Right lobe of liver (tissue), 6 donors: ENCODE measurements at regions not wholly inside any gene's neighbourhood (a gene's known extent, or its start where the extent isn't known, plus 50 kb on each side); places are given as distances from the start of the nearest gene placed in this dataset.

Source experiments
- ATAC-seq, 4 donors: fragments of 200-7000 bp; cut with Tn5 transposase; one replicate each; pipeline ENCODE4 v1.9.1; 2020; ENCODE audit warnings: mild to moderate bottlenecking in 4 of 4, moderate library complexity in 4 of 4
- DNase-seq, 3 donors: peaks; one replicate each; pipeline ENCODE4 v3.0.0-alpha.2; 2020
- H3K27ac ChIP-seq, 3 donors: fragments of 200-600 bp; one replicate each; pipeline ENCODE4 v1.8.0; 2022
- H3K27me3 ChIP-seq, 2 donors: fragments of 200-600 bp; one replicate each; pipeline ENCODE4 v1.8.0; 2022
- H3K36me3 ChIP-seq, 4 donors: fragments of 200-600 bp; sonication (generic) in 1 of 4; one replicate each; pipeline versions ENCODE4 v1.5.1 to v1.8.0; 2017 to 2022; ENCODE audit warnings: control low read depth in 1 of 4
- H3K4me1 ChIP-seq, 4 donors: fragments of 200-600 bp; sonication (generic) in 1 of 4; one replicate each; pipeline versions ENCODE4 v1.5.1 to v1.8.0; 2017 to 2022; ENCODE audit warnings: control low read depth in 1 of 4
- H3K4me3 ChIP-seq, 3 donors: fragments of 200-600 bp; one replicate each; pipeline ENCODE4 v1.8.0; 2022
- H3K9me3 ChIP-seq, 4 donors: fragments of 200-600 bp; sonication (generic) in 1 of 4; one replicate each; pipeline versions ENCODE4 v1.5.1 to v1.8.0; 2017 to 2022; ENCODE audit warnings: control low read depth in 1 of 4
- POLR2A ChIP-seq: fragments of 450-650 bp; IDR thresholded peaks from one replicate; pipeline ENCODE4 v1.6.1; 2017; ENCODE audit warnings: antibody characterized with exemption, mild to moderate bottlenecking
- WGBS: methylation state at CpG from one replicate; pipeline ENCODE4 v1.1.6; 2018; ENCODE audit warnings: low coverage, low lambda C conversion rate; ENCODE audit not compliant: insufficient coverage; ENCODE audit errors: missing lambda C conversion rate; 5-methylcytosine and 5-hydroxymethylcytosine counted together
- intact Hi-C, 2 donors: fragments of 100-400 bp; cut with DNase I; formaldehyde crosslinking; loops; one replicate each; pipeline versions ENCODE4 v1.11.2 to v1.14.1; 2022
- TF ChIP-seq, protein P1 (sequence below), 4 donors: fragments of 200-600 bp in 3 of 4; fragments of 450-650 bp in 1 of 4; IDR thresholded peaks; one replicate each; pipeline versions ENCODE4 v1.5.1 to v1.8.0; 2016 to 2022; ENCODE audit warnings: antibody characterized with exemption in 4 of 4, mild to moderate bottlenecking in 2 of 4
- donor health status: DM: no; HTN: yes; CAD: no.
- donor health status: DM: no; HTN: no; CAD: no.
- donor health status: DM: no; HTN: no; CAD: no.
- donor health status: DM: no; HTN: yes; CAD: no.
- donor health status: DM: no; HTN: yes; CAD: no.

DNA sequence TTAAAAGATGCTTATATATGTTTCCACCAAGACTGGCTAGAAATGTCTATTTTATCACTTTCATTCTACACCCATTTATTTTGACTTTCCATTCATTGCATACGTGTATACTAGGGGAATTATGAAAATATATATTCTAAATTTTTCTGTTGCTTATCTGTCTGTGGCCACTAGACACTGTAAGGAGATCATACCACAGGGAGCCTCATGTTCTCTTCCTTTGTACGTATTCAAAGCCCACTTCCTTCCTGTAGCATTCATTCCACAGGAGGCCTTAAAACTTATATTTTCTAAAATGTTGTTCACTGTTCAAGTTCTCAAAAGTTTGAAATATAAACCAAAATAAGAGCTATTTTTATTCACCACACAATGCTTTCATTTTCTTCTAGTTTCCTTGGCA is 1848.9 kb upstream of the TENM3 start:
- TF ChIP-seq POLR2A: no peak
- TF ChIP-seq, protein P1, sequence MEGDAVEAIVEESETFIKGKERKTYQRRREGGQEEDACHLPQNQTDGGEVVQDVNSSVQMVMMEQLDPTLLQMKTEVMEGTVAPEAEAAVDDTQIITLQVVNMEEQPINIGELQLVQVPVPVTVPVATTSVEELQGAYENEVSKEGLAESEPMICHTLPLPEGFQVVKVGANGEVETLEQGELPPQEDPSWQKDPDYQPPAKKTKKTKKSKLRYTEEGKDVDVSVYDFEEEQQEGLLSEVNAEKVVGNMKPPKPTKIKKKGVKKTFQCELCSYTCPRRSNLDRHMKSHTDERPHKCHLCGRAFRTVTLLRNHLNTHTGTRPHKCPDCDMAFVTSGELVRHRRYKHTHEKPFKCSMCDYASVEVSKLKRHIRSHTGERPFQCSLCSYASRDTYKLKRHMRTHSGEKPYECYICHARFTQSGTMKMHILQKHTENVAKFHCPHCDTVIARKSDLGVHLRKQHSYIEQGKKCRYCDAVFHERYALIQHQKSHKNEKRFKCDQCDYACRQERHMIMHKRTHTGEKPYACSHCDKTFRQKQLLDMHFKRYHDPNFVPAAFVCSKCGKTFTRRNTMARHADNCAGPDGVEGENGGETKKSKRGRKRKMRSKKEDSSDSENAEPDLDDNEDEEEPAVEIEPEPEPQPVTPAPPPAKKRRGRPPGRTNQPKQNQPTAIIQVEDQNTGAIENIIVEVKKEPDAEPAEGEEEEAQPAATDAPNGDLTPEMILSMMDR (IDR thresholded peaks at IDR 0.05): no peak
- DNase-seq (no peak), ATAC-seq (no peak)
- no peak overlapping the region for H3K27ac ChIP-seq
- no peak overlapping the region for H3K4me3 ChIP-seq
- no peaks in the 10 kb centered on the region for H3K9me3 ChIP-seq
- H3K27me3 ChIP-seq: no peaks in the 10 kb centered on the region
- no peaks in the 10 kb centered on the region for H3K4me1 ChIP-seq
- H3K36me3 ChIP-seq: no peaks in the 10 kb centered on the region
- 26% methylated on average over 2 of the region's 2 CpGs for WGBS
- intact Hi-C loops: no loop called here

DNA sequence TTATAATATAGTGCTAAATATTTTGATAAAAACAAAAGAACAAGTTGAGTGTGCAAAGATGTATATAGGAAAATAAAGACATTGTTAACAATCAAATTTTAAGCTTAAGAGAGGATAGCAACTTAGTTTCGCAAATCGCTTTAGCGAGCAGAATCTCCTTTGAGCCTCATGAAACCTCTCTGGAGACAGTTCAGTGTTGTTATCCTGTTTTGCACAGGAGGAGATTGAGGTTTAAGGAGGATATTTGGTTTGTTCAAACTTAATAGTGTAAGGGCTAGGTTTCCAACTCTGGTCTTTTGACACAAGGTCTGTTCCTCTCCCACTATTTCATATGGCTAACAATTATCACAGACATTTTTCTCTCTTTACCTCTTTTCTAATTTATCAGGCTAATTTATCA is 1848.5 kb upstream of the TENM3 start:
- Histone ChIP-seq H3K4me3 (no peak overlapping the region), H3K27me3 (no peaks in the 10 kb centered on the region), H3K4me1 (no peaks in the 10 kb centered on the region), H3K36me3 (no peaks in the 10 kb centered on the region), H3K27ac (no peak overlapping the region), H3K9me3 (no peaks in the 10 kb centered on the region)
- DNase-seq (no peak), ATAC-seq (no peak)
- intact Hi-C loops: no loop called here
- 67% methylated on average over 3 of the region's 3 CpGs for WGBS
- TF ChIP-seq, protein P1 (IDR thresholded peaks at IDR 0.05): no peak
- TF ChIP-seq POLR2A: no peak

DNA sequence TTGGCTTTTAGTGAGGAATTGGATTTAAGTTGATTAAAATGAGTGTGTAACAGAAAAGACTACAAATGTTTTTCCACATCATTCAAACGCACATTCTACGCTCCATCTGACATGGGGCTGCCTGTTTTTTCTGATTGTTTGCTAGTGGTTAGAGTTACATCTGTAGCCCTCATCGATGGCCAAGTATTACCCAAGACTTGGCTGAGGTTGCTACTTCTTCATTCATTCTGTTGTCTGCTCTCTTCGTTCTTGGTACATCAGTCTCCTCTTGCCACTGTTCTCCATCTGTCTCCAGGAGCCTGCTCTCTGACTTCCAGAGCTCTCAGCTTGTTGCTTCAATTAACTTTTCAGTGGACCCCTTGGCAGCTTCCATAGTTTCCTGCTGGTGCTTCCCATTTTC is 1844.6 kb upstream of the TENM3 start:
- no peaks in the 10 kb centered on the region for H3K9me3 ChIP-seq
- H3K27ac ChIP-seq: no peak overlapping the region
- DNase-seq: no peak
- H3K4me1 ChIP-seq: no peaks in the 10 kb centered on the region
- H3K4me3 ChIP-seq: no peak overlapping the region
- no peak for ATAC-seq
- H3K27me3 ChIP-seq: no peaks in the 10 kb centered on the region
- WGBS: 45% methylated on average over 4 of the region's 4 CpGs
- no peaks in the 10 kb centered on the region for H3K36me3 ChIP-seq
- intact Hi-C loops: no loop called here
- TF ChIP-seq, protein P1 (IDR thresholded peaks at IDR 0.05): no peak
- TF ChIP-seq POLR2A: no peak

DNA sequence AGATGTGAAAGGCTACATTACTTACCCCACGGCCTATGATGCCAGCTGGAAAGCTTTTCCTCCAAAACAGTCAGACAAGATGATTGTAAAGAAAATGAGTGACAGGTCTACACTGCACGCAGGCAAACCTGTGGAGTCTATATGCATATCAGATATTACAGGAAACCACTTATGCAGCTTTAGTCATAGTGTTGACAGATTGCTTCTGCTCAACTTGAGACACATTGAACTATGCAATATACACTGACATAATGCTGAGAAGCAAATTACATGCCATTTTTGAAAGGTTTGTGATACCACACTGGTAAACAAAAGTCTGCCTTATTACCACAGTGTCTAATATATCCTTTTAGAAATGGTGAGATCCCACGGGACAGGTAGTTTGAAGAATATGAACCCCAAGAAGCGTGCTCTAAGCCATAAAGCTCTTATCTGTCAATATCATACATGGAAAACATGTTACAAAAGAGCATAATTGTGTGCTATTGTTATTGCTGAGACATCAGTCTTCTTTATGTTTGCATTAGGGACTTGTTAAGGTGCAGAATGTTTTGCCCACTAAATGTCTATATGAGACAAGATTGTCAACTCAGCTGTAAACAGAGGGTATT is 1835.8 kb upstream of the TENM3 start:
- Histone ChIP-seq H3K4me3 (no peak overlapping the region), H3K27ac (no peak overlapping the region), H3K27me3 (no peaks in the 10 kb centered on the region), H3K4me1 (no peaks in the 10 kb centered on the region), H3K36me3 (no peaks in the 10 kb centered on the region), H3K9me3 (no peaks in the 10 kb centered on the region)
- no peak for TF ChIP-seq POLR2A
- TF ChIP-seq, protein P1 (IDR thresholded peaks at IDR 0.05): no peak
- intact Hi-C loops: no loop called here
- ATAC-seq (no peak), DNase-seq (no peak)
- 50% methylated on average over 4 of the region's 4 CpGs for WGBS
